Hematopoietic multipotent progenitor cell (in vitro differentiated cells): ENCODE measurements at regions not wholly inside any gene's neighbourhood (a gene's known extent, or its start where the extent isn't known, plus 50 kb on each side); places are given as distances from the start of the nearest gene placed in this dataset.

ENCODE experiments used
- DNase-seq, 3 donors: peaks; one replicate each; pipeline ENCODE4 v3.0.0-alpha.2; 2011 to 2015; ENCODE audit warnings: low read depth in 2 of 3, low spot score in 2 of 3

DNA sequence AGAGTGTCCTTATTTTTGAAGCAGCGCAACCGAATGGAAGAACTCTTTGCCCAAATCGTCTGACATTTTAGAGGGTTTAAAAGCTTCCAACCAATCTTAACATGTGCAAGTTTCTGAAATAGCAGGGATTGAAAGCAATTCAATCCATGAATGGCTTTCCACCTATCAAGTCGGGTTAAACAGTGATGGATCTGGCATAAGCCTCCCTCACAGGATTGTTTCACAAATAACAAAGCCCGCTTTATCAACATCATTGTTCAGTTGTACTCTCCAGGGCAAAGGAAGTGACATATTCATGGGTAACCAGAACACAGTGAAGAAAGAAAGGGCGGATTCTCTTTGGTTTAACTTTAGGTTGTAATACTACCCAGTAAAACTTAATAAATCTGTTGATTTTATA lies 497.3 kb downstream of the MTRR start:
- DNase-seq: no peak

DNA sequence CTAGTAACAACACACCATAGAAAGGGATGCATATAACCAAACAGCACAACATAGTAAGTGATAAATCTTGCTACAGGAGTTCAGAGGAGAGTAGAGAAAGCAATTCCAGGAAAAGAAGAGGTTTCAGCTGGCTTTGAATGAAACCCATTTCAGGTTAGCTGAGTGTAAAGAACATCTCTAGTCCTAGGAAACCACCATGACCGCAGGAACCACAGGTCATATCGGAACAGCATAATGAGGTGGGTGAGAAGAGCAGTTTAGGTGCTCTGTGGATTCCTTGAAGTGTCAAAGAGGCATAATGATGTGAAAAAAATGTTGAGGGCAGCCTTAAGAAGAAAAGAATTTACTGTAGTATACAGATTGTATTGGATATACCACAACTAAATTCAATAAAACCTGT lies 507.5 kb downstream of the MTRR start:
- no peak for DNase-seq

- DNase-seq: no peak
Measured at GRCh38 chr5:8381972-8382371, 513.0 kb downstream of the MTRR start.

DNA sequence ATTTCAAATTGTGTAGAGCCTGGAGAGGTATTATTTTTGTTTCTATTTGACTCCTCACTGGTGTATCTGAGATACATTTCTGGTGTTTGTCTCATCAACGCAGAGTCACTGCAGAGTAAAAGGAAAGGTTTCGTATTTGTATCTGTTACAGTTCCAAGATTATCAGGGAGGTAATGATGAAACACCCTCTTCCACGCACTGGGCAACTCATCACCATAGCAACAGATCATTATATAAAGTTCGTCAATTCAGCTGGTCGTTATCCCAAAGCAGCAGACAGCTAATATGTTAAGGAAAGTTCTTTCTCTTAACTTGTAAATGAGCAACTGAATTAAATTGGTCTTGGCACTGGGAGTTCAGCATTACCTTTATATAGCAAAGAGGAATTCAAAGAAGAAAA lies 513.5 kb downstream of the MTRR start:
- no peak for DNase-seq

DNA sequence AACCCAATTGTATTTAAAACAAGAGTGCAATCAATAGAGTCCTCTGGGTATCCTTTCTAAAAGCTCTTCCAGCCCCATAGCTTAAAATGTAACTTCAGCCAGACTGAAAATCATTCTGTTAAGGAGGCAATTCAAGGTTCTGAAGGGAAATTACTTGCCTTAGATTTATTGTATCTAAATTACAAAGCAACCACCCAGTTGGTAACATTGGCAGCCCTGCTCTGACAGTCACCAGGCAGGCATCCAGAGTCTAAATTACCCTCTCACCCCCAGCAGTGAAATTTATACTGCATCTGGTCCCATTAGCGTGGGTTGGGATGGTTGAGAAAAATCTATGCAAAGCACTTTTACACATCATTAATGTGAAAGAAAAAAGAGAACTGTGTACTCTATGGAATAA lies 514.7 kb downstream of the MTRR start:
- no peak for DNase-seq

- no peak for DNase-seq
Measured at GRCh38 chr5:8386719-8387288, 517.9 kb downstream of the MTRR start.

DNA sequence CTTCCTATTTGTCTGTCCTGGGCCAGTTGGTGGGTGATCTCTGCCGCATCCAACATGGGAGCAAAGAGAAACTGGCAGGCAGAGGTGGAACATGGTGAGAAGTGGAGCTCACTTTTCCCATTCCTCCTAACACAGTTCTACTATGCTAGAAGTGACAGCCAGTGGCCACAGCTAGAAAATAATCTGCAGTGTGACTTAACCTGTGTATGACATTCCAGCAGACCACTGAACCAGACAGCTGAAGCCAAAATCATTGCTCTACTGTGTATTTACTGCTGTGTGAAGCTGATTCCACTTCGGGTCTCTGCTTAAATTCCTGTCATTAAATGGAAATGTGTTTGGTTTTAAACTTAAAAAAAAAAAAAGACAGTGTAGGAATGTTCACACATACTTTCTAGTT lies 523.0 kb downstream of the MTRR start:
- DNase-seq: no peak

- no peak for DNase-seq
Measured at GRCh38 chr5:8393240-8393639, 524.3 kb downstream of the MTRR start.

- DNase-seq: no peak
Measured at GRCh38 chr5:8394965-8395364, 526.0 kb downstream of the MTRR start.

DNA sequence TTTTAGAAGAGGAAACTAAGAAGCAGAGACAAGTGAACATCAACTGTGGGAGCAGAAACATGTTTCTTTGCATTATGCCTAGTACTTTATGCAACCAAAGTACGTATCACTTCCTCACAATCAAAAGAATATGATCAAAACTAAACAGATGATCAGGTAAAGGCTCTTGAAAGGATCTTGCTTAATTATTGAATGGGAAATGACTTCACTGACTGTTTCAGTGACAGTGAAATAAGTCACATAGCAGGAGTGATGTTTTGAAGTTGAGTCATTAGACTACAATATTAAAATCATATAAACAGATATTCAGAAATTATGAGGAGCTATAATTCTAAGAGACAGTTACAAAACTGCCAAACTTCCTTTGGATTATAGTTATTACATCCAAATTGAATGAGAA lies 527.3 kb downstream of the MTRR start:
- DNase-seq: no peak

- DNase-seq: no peak
Measured at GRCh38 chr5:8396756-8397155, 527.8 kb downstream of the MTRR start.

- no peak for DNase-seq
Measured at GRCh38 chr5:8399471-8399870, 530.5 kb downstream of the MTRR start.

DNA sequence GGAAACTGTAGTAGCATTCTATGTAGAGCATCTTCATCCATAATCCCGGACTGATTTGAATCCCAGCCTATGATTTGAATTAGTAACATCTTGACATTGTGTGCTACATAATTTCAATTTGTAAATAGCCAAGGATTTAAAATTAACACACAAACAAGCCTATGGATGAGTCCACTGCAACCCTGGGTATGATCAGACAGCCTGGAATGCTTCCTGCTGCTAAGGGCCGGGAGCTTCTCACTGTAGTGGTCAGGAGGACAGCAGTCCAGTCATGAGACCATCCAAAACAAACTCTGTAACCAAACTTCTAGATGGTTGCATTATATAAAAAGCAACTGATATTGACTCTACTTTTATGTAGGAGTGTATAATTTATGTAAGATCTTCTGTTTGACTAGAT lies 539.3 kb downstream of the MTRR start:
- DNase-seq: no peak

DNA sequence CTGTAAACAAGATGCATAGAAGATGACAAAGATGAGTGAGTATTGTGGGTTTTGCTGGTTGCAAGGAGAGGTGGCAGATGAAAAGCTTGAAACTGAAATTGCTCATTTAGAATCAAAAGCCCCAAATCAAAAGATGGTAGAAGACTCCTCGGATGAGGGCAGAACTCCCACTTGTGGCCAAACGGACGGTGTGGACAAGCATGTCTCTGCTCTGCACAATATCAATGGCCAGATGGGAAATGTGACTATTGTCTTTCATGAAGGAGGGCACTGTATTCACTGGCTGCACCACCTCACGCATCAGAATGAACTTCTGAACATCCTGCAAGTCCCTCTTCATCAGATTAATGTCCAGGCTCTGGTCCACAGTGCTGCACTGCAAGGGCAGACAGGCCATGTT lies 541.7 kb downstream of the MTRR start:
- no peak for DNase-seq

DNA sequence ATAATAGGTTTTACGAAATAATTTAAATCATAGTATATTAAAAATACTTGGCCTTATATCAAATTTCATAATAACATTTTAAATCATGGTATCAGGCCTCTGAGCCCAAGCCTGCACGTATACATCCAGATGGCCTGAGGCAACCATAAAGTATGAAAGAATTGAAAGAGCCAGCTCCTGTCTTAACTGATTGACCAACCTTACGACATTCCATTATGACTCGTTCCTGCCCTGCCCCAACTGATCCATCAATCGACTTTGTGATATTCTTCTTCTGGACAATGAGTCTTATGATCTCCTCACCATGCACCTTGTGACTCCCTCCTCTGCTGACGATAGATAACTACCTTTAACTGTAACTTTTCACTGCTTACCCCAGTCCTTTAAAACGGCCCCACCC lies 545.0 kb downstream of the MTRR start:
- no peak for DNase-seq

- DNase-seq: no peak
Measured at GRCh38 chr5:8417316-8418048, 548.5 kb downstream of the MTRR start.

- no peak for DNase-seq
Measured at GRCh38 chr5:8418049-8418426, 549.1 kb downstream of the MTRR start.

DNA sequence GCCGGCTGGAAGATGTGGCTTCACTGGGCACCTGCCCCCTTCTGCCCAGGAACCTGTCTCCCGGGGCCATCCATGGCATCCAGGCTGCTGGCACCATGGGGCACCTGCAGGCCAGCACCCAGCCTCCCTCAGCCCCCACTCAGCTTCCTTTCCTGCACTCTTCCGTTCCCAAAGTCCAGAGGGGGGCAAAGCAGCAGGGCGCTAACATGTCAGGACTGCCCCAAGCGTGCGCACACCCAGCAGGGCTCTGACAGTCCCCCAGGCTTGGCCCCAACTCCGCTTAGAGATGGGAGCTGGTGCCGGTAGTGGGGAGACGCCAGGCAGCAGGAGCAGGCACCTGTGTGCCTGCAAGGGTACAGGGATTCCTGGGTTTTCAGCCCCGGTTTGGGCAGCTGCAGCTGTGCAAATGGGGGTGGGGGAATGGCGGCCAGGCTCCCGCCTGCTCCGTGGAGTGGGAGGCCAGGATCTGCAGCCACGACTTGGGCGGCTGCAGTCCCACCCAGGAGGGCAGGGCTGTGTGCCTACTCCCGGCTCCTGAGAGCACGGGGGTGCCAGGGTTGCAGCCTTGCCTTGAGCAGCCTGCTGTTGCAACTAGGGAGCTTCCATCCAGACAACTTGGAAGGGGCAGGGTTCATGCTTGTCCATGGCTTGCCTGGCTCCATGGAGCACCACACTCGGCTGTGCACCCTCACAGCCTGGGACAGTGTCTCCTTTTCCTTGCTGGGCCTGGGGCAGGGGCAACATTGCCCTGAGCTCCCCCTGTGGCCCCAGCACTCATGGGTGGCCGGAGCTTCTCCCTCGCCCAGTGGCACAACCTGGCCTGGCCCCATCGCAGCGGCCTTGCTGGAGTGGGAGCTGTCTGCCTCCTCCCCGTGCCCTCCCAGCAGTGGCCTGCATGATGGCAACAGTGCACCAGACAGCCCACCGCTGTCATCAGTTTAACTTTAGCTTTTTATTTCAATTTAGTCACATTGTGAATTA lies 561.1 kb downstream of the MTRR start:
- no peak for DNase-seq

DNA sequence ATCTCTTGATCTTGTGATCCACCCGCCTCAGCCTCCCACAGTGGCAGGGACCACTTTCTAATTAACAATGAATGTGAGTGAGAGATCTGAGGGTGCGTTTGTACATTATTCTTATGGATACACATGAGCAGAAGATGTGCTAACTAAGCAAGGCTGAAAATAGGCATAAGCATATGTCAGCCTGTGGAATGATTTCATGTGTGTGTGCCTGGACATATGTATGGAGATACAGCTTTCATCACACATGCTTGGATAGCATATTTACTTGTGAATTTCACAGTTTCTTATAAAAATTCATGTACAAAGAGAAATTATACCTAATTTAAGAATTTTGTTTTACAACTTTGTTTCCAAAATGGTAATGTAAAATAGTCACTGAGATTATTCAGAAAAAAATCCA lies 565.6 kb downstream of the MTRR start:
- no peak for DNase-seq

- no peak for DNase-seq
Measured at GRCh38 chr5:8436924-8437323, 568.0 kb downstream of the MTRR start.

DNA sequence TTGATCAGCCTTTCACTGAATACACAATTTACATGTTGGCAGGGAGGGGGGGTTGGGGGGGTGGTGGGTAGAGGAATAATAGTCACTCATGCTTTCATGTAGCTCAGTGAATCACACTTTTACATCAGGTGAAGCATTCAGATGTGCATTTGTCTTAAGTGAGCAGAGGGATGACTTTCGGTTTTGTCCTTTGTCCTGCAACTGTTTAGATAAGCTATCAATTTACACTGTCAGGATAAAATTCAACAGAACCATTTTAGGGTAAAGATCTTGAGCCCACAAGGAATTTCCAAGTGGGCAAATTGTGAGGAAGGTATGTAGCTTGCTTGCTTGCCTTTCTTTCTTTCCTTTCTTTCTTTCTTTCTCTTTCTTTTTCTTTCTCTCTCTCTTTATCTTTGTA lies 576.2 kb downstream of the MTRR start:
- DNase-seq: no peak

GRCh38 chr5:8446179-8446578 lies 577.2 kb downstream of the MTRR start:
- no peak for DNase-seq
